Spleen (tissue), 7 donors: ENCODE measurements at regions not wholly inside any gene's neighbourhood (a gene's known extent, or its start where the extent isn't known, plus 50 kb on each side); places are given as distances from the start of the nearest gene placed in this dataset.

Experiments
- POLR2A ChIP-seq, 3 donors: fragments of 450-650 bp; IDR thresholded peaks; one replicate each; pipeline ENCODE4 v1.5.1; 2017; ENCODE audit warnings: antibody characterized with exemption in 3 of 3, mild to moderate bottlenecking in 1 of 3
- POLR2AphosphoS5 ChIP-seq, 3 donors: sonication (generic); formaldehyde crosslinking; IDR thresholded peaks; one replicate each; pipeline ENCODE4 v1.5.1; 2017; ENCODE audit warnings: antibody characterized with exemption in 3 of 3
- TF ChIP-seq, protein P1 (sequence below), 11 experiments: fragments of 200-600 bp in 7 of 11; fragments of 450-650 bp in 4 of 11; sonication (generic) in 4 of 11; IDR thresholded peaks in 8 of 11; conservative IDR thresholded peaks in 3 of 11; 1 replicate in 7 of 11; 2 replicates in 4 of 11; pipeline versions ENCODE4 v1.4.0 to v1.8.0; 2016 to 2021; ENCODE audit warnings: antibody characterized with exemption in 11 of 11, inconsistent platforms in 4 of 11, mild to moderate bottlenecking in 1 of 11
- donor health status: DM: no; HTN: no; CAD: no; lungs with moderate emphysema.
- donor health status: DM: no; HTN: no; CAD: no.
- donor health status: DM: no; HTN: no; CAD: no.

DNA sequence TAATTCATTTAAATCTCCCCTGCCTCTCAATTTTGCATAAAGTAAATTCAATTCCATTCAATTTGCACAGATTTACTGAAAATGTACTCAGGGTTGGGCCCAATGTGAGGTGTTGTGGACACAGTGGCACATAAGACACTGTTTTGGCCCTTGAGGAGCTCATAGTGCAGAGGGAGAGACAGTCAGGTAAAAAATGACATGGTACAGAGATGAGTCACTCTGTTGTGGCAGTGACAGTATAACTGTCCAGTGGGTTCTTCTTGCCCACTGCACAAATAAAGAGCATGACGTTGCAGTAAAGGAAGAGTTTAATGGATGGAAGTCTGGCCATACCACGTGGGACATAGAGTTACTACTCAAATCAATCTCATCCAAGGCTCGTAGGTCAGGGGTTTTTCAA is 400.3 kb upstream of the TRIB2 start:
- TF ChIP-seq, protein P1, sequence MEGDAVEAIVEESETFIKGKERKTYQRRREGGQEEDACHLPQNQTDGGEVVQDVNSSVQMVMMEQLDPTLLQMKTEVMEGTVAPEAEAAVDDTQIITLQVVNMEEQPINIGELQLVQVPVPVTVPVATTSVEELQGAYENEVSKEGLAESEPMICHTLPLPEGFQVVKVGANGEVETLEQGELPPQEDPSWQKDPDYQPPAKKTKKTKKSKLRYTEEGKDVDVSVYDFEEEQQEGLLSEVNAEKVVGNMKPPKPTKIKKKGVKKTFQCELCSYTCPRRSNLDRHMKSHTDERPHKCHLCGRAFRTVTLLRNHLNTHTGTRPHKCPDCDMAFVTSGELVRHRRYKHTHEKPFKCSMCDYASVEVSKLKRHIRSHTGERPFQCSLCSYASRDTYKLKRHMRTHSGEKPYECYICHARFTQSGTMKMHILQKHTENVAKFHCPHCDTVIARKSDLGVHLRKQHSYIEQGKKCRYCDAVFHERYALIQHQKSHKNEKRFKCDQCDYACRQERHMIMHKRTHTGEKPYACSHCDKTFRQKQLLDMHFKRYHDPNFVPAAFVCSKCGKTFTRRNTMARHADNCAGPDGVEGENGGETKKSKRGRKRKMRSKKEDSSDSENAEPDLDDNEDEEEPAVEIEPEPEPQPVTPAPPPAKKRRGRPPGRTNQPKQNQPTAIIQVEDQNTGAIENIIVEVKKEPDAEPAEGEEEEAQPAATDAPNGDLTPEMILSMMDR (IDR thresholded peaks at IDR 0.05 in 8 of 11, conservative IDR thresholded peaks at IDR 0.05 in 3 of 11), result no peak
- TF ChIP-seq POLR2A (IDR thresholded peaks at IDR 0.05) (no peak), POLR2AphosphoS5 (IDR thresholded peaks at IDR 0.05) (no peak)
